ENCODE measurements at regions not wholly inside any gene's neighbourhood (a gene's known extent, or its start where the extent isn't known, plus 50 kb on each side); places are given as distances from the start of the nearest gene placed in this dataset.

DNA sequence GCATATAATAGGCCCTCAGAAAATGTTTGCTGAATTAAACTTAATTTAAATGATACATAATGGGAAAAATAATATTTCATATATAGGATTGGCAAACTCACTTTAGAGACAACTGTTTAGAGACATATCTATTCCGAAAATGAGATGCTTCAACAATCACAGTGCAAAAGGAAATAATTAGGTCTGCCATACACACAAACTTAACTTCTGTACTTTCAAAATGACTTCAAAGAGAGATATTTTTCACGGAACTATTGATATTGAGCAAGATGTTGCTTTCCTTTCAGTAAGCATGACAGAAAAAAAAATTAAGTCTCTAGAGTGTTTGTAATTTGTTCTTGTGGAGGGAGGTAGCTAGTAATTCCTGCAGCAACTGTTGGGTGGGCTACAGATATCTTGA lies 769.5 kb downstream of the TUSC7 start:
- DNase-seq, result no peak

DNA sequence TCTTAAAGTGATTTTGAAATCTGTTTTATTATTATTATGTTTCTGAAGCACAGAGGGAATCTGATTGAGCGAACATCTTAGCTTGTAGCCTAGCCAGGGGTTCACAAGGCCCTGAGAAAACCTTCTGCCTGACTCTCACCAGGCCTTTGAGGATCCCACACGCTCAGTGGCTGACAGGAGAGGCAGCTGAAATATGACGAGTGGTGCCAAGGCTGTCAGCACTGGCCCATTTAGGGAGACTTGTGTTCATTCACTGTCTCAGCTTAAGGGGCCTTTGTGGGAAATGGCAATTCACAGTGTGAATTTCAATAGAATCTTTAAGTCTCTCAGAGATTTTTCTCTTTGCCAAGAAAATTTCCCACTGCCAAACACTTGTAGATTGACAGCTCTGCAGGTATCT lies 770.9 kb downstream of the TUSC7 start:
- no peak for DNase-seq

DNA sequence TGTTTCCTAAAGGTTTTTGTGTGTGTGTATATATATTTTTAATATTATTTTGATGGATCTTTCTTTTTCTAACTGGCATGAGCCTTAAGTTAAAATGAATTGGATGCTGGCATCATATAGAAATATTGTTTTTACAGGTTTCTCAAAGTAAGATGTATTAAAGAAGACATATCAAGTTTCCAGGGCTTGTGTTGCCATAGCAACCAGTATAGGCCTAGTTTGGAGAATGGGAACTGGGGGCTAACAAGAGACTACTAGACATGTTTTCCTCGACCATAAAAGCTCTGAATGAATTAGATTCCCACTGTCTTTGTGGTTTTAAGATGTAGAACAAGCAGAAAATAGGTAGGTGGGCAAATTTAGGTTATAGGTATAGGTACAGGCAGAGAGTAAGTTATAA lies 771.4 kb downstream of the TUSC7 start:
- no peak for DNase-seq

DNA sequence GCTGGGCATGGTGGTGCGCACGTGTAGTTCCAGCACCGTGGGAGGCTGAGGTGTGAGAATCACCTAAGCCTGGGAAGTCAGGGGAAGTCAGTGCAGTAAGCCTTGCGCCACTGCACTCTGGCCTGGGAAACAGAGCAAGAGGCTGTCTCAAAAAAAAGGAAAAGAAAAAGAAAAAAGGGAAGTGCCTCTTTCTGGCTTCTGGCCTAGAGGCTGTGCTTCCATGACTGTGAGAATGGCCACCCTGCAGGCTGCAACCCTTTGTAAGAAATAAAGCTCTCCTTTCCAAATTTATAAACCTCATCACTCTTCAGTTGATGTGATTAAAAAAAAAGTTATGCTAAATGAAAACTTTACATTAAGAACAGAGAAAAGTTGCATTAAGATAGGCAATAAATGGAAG lies 774.3 kb downstream of the TUSC7 start:
- no peak for DNase-seq

DNA sequence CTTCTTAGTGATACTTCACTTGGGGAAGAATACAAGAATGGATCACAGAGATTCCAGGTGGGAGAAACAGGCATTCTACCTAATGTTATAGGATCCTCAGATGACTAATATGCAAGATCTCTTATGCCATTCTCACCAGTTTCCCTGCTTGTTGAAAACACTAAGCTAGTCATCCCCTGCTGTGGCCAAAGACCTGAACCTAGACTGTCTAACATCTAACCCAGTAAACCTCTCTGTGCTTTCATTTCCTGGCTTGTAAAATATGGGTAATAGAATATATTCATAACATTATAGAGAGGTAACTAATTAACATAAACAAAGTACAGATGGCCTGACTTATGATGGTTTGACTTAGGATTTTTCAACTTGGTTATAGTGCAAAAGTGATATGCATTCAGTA lies 776.3 kb downstream of the TUSC7 start:
- no peak for DNase-seq

DNA sequence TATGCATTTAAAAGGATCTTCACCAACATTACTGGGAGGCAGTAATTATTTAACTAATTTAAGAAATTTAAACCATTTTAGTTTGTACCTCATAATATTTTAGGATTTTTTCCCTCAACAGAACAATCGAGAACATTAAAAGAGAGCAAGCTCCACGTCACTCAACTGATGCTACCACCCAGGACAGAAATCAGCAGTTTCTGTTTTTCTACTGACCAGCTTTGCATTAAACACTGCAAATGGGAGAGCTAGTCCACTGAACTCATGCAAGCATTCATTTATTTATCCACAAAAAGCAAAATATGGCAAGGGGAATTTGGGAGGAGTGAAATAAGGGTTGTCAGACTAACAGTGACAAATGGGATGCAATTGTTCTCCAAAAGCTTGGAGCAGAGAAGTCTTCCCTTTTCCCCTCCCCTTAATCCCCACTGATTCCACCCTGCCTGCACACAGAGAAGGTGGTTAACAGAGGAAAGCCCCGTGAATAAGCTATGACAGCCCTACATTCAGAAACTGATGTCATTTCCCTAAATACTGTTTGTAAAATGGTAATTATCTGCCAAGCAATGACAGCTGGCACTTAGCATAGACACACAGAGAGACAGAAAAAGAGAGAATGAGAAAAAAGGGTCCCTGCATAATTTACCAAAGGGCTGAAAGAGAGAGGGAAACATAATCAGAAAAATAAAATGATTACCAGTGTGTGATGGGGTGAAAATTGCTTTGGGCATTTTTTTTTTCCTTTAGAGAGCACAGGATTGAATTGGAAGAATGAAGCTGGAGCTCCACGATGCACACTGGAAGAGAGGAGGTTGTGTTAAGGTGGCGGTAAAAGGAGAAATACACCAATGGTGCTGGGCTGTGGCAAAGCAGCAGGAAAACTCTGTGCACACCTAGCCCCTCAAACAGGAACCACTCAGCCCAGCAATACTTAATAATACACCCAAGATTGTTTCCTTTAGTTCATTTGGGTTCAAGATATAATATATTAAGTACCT lies 777.4 kb downstream of the TUSC7 start:
- DNase-seq, result no peak

DNA sequence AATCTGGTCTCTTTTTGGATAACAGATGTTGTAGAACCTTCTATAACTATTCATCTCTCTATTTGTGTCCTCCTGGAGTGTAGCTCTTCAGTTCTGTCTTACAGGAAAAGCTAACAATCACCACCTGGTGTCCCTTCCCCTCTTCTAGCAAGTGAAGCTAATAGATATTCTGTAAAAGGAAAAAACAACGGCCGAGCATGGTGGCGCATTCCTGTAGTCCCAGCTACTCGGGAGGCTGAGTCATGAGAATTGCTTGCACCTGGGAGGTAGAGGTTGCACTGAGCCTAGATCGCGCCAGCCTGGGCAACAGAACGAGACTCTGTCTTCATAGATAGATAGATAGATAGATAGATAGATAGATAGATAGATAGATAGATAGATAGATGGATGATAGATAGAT lies 779.4 kb downstream of the TUSC7 start:
- DNase-seq, result no peak

DNA sequence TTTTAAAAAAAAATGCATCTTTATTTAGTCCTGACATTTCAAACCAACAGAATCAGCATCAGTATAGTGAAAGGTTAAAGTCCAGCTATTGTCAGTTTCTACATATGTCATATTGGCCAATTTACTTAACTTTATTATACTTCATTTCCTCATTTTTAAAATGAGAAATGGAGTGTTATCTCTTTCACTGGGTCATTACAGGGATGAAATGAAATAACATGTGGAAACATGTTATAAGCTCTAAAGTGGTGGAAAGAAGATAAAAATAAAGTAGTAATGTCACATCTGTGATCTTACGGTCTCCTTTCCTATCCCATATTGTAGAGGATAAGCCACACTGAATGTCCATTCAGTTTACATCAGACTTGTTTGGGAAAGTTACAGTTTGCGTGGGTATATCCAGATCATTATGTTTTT lies 780.1 kb downstream of the TUSC7 start:
- DNase-seq, result no peak

DNA sequence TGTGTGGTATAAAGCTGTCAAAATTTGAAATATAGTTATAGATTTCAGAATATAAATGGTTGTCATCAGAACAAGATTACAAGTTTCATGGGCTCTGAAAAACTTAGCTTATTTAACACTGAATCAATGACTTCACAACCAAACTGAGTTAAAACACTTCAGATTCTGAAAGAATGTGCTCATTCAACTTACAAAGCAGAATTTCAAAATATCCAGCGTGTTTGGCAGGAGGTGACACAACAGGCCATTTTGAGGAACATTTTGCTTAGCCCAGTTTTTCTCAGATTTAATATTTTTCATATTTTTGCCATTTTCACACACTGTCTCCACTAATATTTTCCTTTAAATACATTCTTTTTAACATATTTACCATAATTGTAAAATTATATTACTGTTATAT lies 781.1 kb downstream of the TUSC7 start:
- no peak for DNase-seq

DNA sequence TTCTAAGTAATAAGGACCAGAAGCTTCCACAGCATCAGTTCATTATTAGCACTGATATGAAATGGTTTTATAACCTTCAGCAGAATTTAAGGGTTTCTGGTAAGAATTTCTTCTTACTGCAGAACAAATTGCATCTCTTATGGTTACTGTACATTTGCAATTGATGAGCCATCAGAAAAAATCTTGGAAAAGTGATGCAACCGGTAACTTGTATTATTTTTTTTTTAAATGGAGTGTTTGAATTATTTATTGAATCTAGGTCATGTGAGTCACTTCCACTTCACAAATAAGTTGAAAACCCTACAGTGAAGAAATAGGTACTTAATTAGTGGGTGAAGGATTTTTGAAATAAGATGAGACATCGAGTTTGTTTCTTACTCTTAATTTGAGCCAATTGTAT lies 786.0 kb downstream of the TUSC7 start:
- no peak for DNase-seq

DNA sequence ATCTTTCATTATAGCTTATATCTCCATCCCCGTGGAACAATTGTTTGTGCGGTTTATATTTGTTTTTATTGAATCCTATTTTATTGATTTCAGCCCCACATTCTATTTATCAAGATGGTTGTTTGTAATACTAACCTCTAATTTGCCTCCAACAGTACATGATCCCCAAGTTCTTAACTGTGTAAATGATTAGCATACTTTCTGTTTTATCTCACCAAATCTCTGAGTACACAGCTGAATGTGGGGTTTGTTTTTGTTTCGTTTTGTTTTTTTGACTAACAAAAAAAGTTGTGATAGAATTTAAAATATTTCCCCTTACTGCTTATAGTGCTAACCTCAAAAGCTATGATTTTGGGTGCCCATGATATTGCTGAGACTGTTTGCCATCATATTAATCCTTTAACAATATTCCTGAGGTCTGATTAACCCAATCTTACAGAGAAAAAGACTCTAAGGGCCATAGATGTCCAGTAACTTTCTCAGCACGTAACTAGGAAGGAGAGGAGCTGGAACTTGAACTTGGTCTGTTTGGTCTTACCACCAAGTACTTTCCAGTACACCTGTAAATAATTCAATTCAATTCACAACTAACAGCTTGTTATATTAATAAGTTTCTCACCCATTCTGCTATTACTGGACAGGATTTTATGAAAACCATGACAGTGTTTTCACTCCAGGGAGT lies 789.8 kb downstream of the TUSC7 start:
- no peak for DNase-seq

DNA sequence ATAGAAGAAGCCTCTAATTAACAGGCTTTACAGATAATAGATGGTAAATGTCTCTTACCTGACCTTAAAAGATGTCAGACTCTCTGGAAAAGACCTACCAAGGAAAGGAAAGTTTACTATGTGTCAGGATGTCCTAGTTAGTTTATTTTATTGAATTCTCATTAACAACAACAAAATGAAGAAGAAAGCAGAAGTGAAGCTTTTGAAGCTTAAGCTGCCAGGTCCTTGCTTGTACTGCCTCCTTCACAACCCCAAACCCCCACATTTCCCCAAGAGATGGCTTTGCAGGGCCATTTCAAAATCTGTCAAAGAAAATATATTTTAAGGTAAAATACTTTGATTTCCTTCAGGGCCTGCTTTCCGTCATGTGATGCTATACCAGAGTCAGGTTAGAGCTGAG lies 798.4 kb downstream of the TUSC7 start:
- no peak for DNase-seq

DNA sequence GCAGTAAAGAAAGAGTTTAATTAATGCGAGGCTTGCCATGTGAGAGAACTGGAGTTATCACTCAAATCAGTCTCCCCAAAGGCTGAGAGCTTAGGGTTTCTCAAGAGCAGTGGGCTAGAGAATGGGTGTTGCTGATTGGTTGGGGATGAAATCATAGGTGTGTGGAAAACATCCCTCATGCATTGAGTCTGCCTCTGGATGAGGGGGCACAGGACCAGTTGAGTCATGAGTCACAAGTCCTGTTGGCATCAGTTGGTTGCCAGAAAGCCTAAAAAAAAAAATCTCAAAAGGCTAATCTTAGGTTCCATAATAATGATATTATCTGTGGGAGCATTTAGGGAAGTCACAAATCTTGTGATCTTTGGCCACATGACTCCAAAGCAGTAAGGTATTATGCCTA lies 800.3 kb downstream of the TUSC7 start:
- DNase-seq, result no peak

DNA sequence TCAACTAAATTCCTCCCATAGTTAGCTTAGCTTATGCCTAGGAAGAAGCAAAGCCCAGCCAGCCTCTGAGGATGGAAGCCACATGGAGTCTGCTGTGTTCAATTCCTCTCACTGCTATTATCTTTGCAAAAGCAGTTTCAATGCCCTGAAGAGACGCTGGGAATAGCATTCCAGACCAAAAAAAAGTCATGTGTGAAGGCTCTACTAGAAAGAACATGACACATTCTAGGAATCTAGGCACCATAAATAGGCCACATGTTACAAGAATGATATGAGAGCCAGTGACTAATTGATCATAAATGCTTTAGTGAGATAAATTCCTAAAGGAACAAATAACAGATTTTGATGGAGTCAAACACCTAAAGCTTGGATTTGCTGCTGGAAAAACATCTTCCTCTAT lies 800.8 kb downstream of the TUSC7 start:
- DNase-seq, result no peak

DNA sequence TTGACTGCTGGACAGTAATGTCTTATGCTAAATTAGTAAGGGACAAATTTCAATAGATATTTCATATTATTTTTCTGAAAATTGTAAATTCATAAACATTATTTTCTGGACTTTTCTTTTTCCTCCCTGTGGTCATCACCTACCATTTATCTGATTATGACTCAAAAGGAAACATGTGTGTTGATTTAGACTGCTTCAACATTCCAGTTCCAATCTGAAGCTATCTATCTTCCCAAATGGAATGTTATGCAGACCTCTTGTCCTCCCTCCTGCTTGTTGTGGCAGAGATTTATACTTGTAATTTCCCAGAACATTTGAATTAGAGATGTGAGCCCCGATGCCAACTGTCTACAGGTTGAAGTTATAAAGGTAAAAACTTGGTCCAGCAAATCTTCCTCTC lies 803.4 kb downstream of the TUSC7 start:
- no peak for DNase-seq

DNA sequence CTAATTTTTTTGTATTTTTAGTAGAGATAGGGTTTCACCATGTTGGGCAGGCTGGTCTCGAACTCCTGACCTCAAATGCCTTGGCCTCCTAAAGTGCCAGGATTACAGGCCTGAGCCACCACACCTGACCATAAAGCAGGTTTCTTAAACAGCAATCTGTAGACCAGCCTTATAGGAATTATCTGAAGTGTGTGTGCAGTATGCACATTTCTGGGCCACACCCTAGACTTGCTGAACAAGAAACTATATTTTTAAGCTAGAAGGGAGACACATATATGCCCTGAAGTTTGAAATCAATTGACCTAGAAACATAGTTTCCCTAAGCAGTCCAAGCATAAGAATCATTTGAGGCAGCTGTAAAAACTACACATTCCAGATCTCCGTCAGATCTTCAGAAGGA lies 805.7 kb downstream of the TUSC7 start:
- DNase-seq, result no peak

DNA sequence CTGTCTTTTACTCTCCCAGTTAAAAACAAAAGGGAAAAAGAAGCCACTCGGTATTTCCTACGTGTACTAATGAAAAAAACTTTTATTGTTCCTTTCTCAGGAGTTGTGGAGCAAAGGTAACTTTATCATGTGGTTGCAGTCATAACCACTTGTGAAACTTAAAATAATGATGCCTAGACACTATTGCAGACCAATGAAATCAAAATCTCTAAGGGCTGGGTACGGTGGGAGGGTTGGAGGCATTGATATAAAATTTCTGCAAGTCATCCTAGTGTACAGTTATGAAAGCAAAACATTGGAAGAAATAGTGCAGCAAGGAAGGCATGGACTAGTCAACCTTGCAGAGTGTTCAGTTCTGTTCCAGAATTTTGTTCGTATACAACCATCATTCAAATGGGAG lies 808.8 kb downstream of the TUSC7 start:
- no peak for DNase-seq

DNA sequence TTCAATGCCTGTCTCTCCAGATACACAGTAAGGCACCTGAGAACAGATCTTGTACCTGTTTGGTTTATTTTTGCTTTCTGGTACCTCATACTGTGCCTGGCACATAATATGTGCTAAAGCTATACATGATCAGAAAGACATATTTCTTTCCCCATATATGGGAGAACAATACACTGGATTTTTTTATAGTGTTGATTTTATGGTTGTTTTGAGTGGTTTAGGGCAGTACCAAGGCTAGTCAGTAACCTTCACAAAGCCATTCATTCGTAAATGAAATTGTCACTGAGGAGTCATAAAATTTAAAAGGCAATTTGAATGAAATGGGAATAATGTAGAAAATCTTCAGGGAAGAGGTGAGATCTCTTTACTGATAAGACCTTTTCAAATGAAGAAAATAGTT lies 810.2 kb downstream of the TUSC7 start:
- DNase-seq, result no peak

DNA sequence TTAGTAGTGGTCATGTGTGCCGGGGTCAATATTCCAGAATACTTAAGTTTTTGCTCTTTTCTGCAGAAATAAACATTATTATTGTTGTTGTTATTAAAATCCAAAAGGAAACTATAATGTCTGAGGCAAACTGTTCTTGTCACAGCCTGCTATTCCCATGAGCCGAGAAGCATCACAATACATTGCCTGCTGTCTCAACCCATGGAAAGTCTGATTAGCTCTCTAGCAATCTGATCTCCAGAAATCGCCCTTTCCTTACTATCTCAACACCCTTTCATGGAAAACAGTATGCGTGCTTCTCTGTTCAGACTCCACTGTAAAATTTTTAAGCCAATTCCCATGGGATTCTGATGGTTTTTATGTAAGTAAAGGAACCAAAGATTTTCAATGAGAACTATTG lies 811.0 kb downstream of the TUSC7 start:
- DNase-seq, result no peak

DNA sequence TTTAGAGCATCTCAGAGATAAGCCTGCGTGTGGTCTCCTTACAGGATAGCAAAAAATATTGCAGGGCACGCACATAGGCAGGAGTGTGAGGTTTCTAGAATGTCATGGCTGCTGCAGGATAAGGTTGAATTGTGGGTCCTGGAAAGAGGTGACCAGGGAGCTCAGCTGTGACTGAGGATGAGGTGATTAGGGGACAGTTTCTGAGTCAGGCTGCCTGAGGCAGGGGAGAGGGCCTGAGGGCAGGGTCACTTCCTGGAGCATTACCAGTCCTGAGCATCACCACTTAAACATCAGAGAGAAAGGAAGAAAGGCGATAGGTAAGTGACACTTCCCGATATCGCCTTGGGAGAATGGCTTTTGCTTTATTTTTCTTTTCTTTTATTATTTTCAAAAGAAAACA lies 813.8 kb downstream of the TUSC7 start:
- no peak for DNase-seq

DNA sequence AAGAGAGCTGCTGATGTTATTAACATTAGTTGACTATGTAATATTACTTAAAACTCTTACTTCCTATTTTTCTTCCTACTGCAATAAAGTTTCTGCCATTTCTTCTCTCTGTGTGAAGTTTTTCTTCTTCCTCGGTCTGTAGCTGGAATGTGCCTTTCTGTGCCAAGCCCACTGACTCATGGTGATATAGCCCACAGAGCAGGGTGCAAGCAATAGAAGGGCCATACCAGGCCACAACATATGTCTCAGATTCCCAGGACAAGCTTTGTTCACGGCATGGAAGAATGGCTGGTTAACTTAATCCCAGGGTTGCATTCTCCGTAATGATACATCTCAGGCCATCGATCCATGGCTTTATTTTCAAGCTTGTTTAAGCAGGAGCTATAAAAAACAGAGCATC lies 815.3 kb downstream of the TUSC7 start:
- DNase-seq, result no peak

DNA sequence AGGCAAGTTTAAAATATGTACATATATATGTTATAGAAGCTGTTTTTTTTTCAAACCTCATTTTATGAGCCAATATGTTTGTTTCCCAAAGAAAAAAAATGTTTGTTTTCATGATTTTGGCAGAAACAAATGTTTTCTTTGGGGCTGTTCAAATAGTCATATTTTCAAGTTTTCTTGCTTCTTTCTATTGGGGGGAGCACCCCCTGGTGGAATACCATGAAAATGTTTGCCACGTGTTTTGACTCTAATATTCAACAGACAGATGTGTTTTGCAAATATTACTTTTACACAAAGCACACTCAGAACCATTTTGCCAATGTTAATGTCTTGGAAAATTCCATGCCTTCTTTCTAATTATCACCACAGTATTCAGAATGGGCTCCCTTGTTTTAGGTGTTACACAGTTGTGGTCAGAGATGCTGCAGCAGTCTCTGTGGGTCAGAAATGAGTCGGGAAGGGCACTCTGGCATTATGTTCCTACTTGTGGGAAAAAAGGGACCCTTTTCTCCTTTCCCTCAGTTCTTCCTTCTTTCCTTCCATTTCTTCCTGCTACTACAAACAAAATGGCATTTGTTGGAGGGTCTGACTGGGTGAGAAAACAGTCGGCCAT lies 817.0 kb downstream of the TUSC7 start:
- DNase-seq, result no peak

DNA sequence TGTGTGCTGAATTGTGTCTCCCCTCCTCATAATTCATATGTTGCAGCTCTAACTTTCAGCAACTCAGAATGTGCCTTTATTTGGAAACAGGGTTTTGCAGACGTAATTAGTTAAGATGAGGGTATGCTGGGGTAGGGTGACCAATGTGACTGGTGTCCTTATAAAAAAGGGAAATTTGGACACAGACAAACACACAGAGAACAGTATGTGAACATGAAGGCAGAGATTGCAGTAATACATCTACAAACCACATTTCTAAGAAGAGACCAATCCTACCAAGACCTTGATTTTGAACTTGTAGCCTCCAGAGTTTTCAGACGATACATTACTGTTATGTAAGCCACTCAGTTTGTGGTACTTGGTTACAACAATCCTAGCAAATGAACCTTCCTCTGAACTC lies 817.8 kb downstream of the TUSC7 start:
- no peak for DNase-seq

DNA sequence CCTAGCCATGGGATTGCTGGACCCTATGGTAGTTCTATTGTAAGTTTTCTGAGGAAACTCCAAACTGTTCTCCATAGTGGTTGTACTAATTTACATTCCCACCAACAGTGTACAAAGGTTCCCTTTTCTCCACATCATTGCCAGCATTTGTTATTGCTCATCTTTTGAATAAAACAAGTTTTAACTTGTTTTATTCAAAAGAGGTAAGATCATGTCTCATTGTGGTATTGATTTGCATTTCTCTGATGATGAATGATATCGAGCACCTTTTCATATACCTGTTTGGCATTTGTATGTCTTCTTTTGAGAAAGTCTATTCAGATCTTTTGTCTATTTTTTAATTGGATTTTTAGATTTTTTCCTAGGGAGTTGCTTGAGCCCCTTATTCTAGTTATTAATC lies 819.1 kb downstream of the TUSC7 start:
- DNase-seq, result no peak

All from occipital lobe (tissue), 1 donor.